GM19324 (cell line): ENCODE measurements at regions not wholly inside any gene's neighbourhood (a gene's known extent, or its start where the extent isn't known, plus 50 kb on each side); places are given as distances from the start of the nearest gene placed in this dataset.

Source experiments
- ATAC-seq: cut with Tn5 transposase; IDR thresholded peaks from one replicate; pipeline ENCODE4 v1.9.1; 2021; ENCODE audit warnings: mild to moderate bottlenecking, moderate library complexity; ENCODE audit not compliant: unreplicated experiment, low FRiP score

- no peak for ATAC-seq
These were observed 229.4 kb upstream of the TOPAZ1 start for GRCh38 chr3:44012160-44012899.

GRCh38 chr3:44013967-44014366 is 227.7 kb upstream of the TOPAZ1 start:
- ATAC-seq: no peak

DNA sequence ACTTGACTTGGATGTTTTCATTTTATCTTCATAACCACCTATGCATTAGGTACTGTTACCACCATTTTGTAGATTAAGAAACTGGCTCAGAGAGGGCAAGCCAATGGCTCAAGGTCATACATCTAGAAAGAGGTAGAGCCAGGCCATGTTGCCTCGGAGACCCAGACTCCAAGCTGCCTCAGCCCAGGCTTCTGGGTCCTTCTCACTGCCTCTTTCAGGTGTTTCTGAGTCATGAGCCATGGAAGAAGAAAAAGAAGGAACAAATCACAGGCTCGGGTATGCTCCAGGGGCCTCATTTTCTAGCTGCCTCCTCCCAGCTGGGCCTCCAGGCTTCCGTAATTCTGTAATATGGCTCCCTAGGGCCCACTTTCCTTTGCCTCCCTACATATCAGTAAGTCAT is 226.5 kb upstream of the TOPAZ1 start:
- ATAC-seq: no peak

DNA sequence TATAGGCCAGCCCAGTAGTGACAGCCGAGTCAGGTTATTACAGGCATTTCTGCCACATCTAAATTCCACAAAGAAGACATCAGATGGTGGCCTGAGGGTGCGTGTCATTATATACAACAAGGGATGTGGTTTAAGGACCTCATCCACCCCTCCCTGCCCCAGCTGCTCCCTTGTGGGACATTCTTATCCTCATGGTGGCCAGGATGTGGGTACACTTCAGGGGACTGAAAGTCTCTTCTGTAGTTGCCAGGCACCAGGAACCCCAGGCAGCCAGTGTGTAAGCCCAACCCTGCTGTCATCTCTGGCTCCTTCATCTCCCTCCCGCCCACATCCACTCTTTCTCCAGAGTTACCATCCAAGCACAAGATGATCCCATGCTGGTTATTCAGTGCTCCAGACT is 224.9 kb upstream of the TOPAZ1 start:
- no peak for ATAC-seq

- no peak for ATAC-seq
These were observed 222.8 kb upstream of the TOPAZ1 start for GRCh38 chr3:44018926-44019325.

GRCh38 chr3:44019736-44020135 is 221.9 kb upstream of the TOPAZ1 start:
- ATAC-seq: no peak

GRCh38 chr3:44020143-44020542 is 221.5 kb upstream of the TOPAZ1 start:
- no peak for ATAC-seq

DNA sequence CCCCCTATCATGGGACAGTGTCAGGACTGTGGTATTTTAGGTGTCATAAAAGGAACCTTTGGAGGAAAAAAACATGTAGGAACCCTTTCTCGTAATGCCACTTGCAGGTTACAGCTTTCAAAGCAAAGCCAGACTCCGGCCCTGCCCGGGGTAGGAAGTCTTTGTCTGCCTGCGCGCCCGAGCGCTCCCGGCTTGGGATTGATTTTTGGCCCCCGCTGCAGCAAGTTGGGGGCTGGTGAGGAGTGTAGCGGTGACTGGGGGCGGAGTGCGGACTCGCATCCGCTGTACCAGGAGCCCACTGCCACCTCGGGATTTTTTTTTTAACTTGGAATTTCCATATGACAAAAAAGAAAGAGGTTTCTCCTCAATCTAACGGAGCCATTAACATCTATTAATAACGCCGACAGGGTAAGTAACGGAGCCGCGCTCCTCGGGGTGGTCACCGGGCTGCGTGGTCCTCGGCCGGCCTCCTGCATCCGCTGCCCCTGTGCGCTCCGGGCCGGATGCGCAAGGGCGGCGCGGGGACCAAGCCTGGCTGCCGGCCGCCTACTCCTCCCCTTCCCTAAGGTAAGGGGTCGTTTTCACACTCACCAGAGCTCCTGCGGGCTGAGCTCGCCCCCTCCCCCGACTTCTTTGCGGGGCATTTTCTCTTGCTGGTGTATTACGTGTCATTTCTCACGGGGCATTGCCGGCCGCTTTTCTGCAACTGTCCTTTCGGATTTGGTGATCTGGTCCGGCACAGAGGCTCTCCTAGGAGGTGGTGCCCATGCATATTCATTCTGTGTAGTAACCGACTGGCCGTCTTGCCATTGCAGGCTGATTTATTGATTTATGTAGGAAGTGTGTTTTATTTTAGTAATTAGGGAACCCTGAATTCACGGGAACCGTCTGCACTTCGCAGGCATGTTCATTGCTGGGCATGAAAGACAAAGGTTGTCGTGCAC is 219.8 kb upstream of the TOPAZ1 start:
- ATAC-seq: no peak

GRCh38 chr3:44023961-44024593 is 217.6 kb upstream of the TOPAZ1 start:
- ATAC-seq: no peak

GRCh38 chr3:44026220-44026865 is 215.3 kb upstream of the TOPAZ1 start:
- no peak for ATAC-seq

GRCh38 chr3:44029100-44029499 is 212.6 kb upstream of the TOPAZ1 start:
- ATAC-seq: no peak

DNA sequence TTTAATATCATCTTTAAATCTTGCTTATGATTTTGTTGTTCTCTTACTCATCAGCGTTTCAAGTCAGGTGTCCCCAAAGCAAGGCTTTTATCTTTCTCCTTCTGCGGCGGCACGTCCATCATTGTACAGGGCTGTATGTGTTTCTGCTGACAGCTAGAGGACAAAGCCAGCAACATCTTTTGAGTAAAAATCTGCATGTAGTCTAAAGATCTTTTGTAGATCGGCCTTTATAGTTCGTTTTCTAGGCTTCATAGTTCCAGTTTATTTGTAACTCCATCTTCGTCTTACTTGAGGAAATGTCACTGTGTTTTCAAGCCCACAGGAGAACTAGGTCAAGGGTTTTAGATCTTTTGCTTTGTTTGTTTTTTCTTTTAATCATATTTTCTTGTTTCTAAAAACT is 211.4 kb upstream of the TOPAZ1 start:
- no peak for ATAC-seq

GRCh38 chr3:44030687-44031305 is 210.9 kb upstream of the TOPAZ1 start:
- no peak for ATAC-seq

DNA sequence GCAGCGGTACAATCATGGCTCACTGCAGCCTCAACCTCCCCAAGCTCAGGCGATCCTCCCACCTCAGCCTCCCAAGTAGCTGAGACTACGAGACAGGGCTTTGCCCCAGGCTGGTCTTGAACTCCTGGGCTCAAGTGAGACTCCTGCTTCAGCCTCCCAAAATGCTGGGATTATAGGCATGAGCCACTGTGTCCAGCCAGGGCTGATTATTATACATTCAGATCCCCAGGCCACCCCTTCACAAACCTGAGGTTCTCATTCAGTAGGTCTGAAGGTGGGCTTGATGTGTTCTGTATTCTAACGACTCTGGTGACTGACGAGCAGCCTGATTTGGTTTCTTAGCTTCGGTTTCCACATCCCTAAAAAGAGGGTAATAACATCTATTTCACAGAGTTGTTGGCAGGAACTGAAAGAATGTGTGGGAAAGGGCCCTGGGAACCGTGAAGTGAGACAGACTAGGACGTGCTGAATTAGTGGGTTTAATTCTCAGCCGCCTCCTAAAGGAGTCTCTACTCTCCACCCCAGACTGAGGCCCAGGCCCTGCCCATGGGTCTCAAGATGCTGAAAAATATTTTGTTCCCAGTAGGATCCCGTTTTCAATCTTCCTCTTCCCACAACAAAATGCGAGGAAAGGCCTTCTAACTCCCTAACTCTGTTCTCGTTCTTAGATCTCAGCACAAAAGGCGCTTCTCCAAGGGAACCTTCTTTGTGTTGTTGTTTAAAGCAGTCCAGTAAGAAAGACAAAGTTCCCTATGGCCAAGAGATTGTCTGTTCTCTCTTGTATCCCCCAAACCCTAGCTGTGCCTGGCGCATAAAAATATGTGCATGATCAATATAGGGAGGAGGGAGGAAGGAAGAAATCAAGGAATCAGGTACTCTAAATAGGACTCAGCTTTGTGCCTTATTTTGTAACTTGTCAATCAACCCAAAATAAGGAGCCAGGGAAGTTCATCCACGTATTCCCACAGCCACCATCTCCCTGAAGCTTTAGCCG is 210.0 kb upstream of the TOPAZ1 start:
- ATAC-seq: no peak

- no peak for ATAC-seq
These were observed 209.2 kb upstream of the TOPAZ1 start for GRCh38 chr3:44032487-44032886.

DNA sequence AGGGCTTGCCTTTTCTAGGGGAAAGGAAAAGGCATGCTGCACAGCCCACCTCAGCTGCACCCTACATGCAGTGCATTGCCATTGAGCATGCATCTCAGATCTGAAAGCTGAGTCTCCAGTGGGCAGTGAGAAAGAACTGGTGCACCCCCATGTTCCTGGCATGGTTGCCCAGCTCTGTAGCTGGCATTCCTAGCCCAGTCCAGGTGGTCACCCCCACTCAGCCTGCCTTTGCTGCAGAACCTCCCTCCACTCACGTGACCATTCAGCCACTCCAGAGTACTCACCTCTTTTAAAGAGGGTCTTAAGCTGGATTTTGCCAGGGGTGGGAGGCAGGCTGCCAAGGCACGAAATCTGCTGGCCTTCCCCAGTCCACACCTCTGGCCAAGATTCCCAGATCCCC is 208.6 kb upstream of the TOPAZ1 start:
- no peak for ATAC-seq

- no peak for ATAC-seq
These were observed 204.8 kb upstream of the TOPAZ1 start for GRCh38 chr3:44036850-44037249.

DNA sequence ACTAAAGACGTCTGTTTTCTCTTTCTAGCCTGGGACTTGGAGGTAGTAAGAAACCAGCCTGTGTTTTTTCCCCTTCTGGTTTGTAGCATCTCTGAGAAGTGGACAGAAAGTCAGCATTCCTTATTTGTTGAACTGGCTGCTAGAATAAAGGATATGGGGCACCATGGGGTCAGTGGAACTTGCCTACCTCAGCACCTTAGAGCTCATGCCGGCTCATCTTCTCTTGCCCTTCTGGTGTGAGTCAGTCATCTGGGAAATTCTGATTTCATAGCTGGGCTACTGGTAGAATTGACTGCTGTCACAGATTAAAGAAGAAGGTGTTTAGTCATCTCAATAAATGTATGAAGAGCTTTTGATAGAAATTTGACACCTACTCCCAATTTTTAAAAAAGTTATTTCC is 202.7 kb upstream of the TOPAZ1 start:
- no peak for ATAC-seq

DNA sequence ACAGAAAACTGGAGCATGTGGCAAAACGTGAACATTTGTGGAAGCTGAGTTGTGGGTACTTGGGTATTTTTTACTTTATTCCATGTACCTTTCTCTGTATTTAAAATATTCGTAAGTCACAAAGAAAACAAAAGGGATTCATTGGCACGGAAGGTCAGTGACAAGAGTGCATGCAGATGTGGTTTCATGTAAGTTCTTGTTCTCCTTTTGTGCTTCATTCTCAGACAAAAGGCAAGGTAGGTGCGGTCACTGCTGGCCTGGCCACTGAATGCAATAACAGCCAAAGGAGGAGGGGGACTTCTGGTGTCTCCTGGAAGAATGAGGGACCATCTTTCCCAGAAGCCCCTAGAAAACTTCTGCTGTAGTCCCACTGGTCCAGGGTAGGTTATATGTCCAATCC is 200.0 kb upstream of the TOPAZ1 start:
- no peak for ATAC-seq
